Spleen (tissue), 7 donors: ENCODE measurements at regions not wholly inside any gene's neighbourhood (a gene's known extent, or its start where the extent isn't known, plus 50 kb on each side); places are given as distances from the start of the nearest gene placed in this dataset.

Experiments
- POLR2A ChIP-seq, 3 donors: fragments of 450-650 bp; IDR thresholded peaks; one replicate each; pipeline ENCODE4 v1.5.1; 2017; ENCODE audit warnings: antibody characterized with exemption in 3 of 3, mild to moderate bottlenecking in 1 of 3
- POLR2AphosphoS5 ChIP-seq, 3 donors: sonication (generic); formaldehyde crosslinking; IDR thresholded peaks; one replicate each; pipeline ENCODE4 v1.5.1; 2017; ENCODE audit warnings: antibody characterized with exemption in 3 of 3
- TF ChIP-seq, protein P1 (sequence below), 11 experiments: fragments of 200-600 bp in 7 of 11; fragments of 450-650 bp in 4 of 11; sonication (generic) in 4 of 11; IDR thresholded peaks in 8 of 11; conservative IDR thresholded peaks in 3 of 11; 1 replicate in 7 of 11; 2 replicates in 4 of 11; pipeline versions ENCODE4 v1.4.0 to v1.8.0; 2016 to 2021; ENCODE audit warnings: antibody characterized with exemption in 11 of 11, inconsistent platforms in 4 of 11, mild to moderate bottlenecking in 1 of 11
- donor health status: DM: no; HTN: no; CAD: no; lungs with moderate emphysema.
- donor health status: DM: no; HTN: no; CAD: no.
- donor health status: DM: no; HTN: no; CAD: no.

DNA sequence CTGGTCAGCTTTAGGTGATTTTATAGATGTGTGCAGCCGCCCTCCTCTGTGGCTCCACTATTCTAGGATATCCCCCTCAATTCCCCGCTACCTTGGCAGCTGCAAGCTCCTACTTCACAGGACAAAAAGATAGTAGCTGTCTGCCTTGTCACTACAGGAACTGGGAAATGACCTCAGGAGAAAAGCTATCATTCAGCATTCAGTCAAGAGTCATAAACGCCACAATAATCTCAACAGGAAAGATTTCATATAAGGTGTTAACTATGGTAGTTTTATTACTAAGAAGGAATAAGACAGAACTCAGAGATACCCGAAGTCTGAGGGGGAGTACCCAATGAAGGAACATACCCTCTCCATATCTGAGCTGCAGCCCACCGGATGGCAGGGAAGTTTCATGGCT lies 63.9 kb downstream of the CRPPA start:
- TF ChIP-seq POLR2A (IDR thresholded peaks at IDR 0.05) (no peak), POLR2AphosphoS5 (IDR thresholded peaks at IDR 0.05) (no peak)
- TF ChIP-seq, protein P1, sequence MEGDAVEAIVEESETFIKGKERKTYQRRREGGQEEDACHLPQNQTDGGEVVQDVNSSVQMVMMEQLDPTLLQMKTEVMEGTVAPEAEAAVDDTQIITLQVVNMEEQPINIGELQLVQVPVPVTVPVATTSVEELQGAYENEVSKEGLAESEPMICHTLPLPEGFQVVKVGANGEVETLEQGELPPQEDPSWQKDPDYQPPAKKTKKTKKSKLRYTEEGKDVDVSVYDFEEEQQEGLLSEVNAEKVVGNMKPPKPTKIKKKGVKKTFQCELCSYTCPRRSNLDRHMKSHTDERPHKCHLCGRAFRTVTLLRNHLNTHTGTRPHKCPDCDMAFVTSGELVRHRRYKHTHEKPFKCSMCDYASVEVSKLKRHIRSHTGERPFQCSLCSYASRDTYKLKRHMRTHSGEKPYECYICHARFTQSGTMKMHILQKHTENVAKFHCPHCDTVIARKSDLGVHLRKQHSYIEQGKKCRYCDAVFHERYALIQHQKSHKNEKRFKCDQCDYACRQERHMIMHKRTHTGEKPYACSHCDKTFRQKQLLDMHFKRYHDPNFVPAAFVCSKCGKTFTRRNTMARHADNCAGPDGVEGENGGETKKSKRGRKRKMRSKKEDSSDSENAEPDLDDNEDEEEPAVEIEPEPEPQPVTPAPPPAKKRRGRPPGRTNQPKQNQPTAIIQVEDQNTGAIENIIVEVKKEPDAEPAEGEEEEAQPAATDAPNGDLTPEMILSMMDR (IDR thresholded peaks at IDR 0.05 in 8 of 11, conservative IDR thresholded peaks at IDR 0.05 in 3 of 11), result no peak
